A549 (cell line): ENCODE measurements at regions not wholly inside any gene's neighbourhood (a gene's known extent, or its start where the extent isn't known, plus 50 kb on each side); places are given as distances from the start of the nearest gene placed in this dataset.

ENCODE experiments used
- ATAC-seq, 2 experiments: fragments of 200-7000 bp in 1 of 2; fragments of >200 bp in 1 of 2; cut with Nextera tagmentation in 1 of 2; cut with Tn5 transposase in 1 of 2; 3 replicates each; pipeline versions ENCODE4 v1.8.0 to v1.9.1; 2018 to 2020; ENCODE audit warnings: mild to moderate bottlenecking in 1 of 2, moderate library complexity in 1 of 2
- CTCF ChIA-PET: fragments of 300-600 bp; sonication (Branson Sonifier 250); formaldehyde crosslinking; extraction: SDS; loops from one replicate; lab custom pipeline; 2021; ENCODE audit warnings: antibody characterized with exemption, inconsistent platforms; lab: Yijun Ruan, JAX
- POLR2A ChIA-PET: fragments of 350-600 bp; formaldehyde crosslinking; extraction: SDS; loops from one replicate; lab custom pipeline; 2021; ENCODE audit warnings: antibody characterized with exemption, inconsistent platforms; lab: Yijun Ruan, JAX
- DNase-seq, 2 experiments: peaks; one replicate each; pipeline versions ENCODE4 v3.0.0 to v3.0.0-alpha.2; 2011 to 2016; ENCODE audit warnings: low read depth in 1 of 2, low spot score in 1 of 2
- FAIRE-seq: peaks from 2 replicates; lab custom pipeline; 2011; peaks lifted over from hg19 to GRCh38; lab: Jason Lieb, UNC
- H3K27ac ChIP-seq, 2 experiments: fragments of >200 bp; sonication (Bioruptor Twin); formaldehyde crosslinking; 3 replicates each; pipeline ENCODE4 v1.5.1; 2016 to 2017
- H3K4me1 ChIP-seq: fragments of >200 bp; sonication (Bioruptor Twin); formaldehyde crosslinking; 3 replicates; pipeline ENCODE4 v1.6.1; 2016
- H3K4me2 ChIP-seq: fragments of >200 bp; sonication (Bioruptor Twin); formaldehyde crosslinking; 3 replicates; pipeline ENCODE4 v1.6.1; 2016
- H3K4me3 ChIP-seq: fragments of >200 bp; sonication (Bioruptor Twin); formaldehyde crosslinking; 3 replicates; pipeline ENCODE4 v1.5.1; 2016
- H3K9me3 ChIP-seq: fragments of >200 bp; sonication (Bioruptor Twin); formaldehyde crosslinking; 3 replicates; pipeline ENCODE4 v1.6.1; 2016
- CEBPB ChIP-seq, 2 experiments: fragments of >200 bp in 1 of 2; sonication (Bioruptor Twin) in 1 of 2; formaldehyde crosslinking in 1 of 2; IDR thresholded peaks; 2 replicates each; pipeline ENCODE4 v1.6.1; 2012 to 2016
- CTCF ChIP-seq: fragments of >200 bp; sonication (Bioruptor Twin); formaldehyde crosslinking; IDR thresholded peaks from 3 replicates; pipeline ENCODE4 v1.5.1; 2016
- EHF ChIP-seq: fragments of 250-450 bp; sonication (Bioruptor Pico); IDR thresholded peaks from 2 replicates; pipeline ENCODE4 v1.5.0; 2020; ENCODE audit warnings: mild to moderate bottlenecking
- EHMT2 ChIP-seq: fragments of 200-600 bp; sonication (generic); IDR thresholded peaks from 2 replicates; pipeline ENCODE4 v1.6.1; 2016; ENCODE audit warnings: antibody characterized with exemption, low read depth, mild to moderate bottlenecking, moderate library complexity
- EP300 ChIP-seq, 2 experiments: fragments of >200 bp; sonication (Bioruptor Twin); formaldehyde crosslinking; IDR thresholded peaks; 2 replicates in 1 of 2; 3 replicates in 1 of 2; pipeline ENCODE4 v1.6.1; 2016 to 2017
- ESRRA ChIP-seq: fragments of 150-350 bp; IDR thresholded peaks from 2 replicates; pipeline ENCODE4 v1.6.1; 2014; ENCODE audit warnings: mild to moderate bottlenecking, low read length, borderline replicate concordance
- FOSB ChIP-seq: fragments of 250-450 bp; sonication (Bioruptor Pico); IDR thresholded peaks from 2 replicates; pipeline ENCODE4 v1.5.0; 2020; ENCODE audit warnings: mild to moderate bottlenecking, moderate library complexity
- FOSL2 ChIP-seq, 2 experiments: fragments of 450-650 bp in 1 of 2; fragments of >200 bp in 1 of 2; sonication (Bioruptor Twin) in 1 of 2; formaldehyde crosslinking; IDR thresholded peaks; 2 replicates each; pipeline versions ENCODE4 v1.5.0 to v1.6.1; 2016 to 2020; ENCODE audit warnings: mild to moderate bottlenecking in 1 of 2, moderate library complexity in 1 of 2
- FOXS1 ChIP-seq: fragments of 250-450 bp; sonication (Bioruptor Pico); IDR thresholded peaks from 2 replicates; pipeline ENCODE4 v1.5.0; 2020; ENCODE audit warnings: mild to moderate bottlenecking, moderate library complexity
- HMGXB4 ChIP-seq: fragments of 250-450 bp; sonication (Bioruptor Pico); IDR thresholded peaks from 2 replicates; pipeline ENCODE4 v1.5.0; 2021; ENCODE audit warnings: mild to moderate bottlenecking, moderate library complexity, borderline replicate concordance
- HOXA7 ChIP-seq: fragments of 250-450 bp; sonication (Bioruptor Pico); IDR thresholded peaks from 2 replicates; pipeline ENCODE4 v1.5.0; 2020; ENCODE audit warnings: mild to moderate bottlenecking, moderate library complexity
- HOXB13 ChIP-seq: fragments of 250-450 bp; sonication (Bioruptor Pico); IDR thresholded peaks from 2 replicates; pipeline ENCODE4 v1.5.0; 2020; ENCODE audit warnings: low read depth, mild to moderate bottlenecking, moderate library complexity
- MAFK ChIP-seq: fragments of 450-650 bp; IDR thresholded peaks from 2 replicates; pipeline ENCODE4 v1.6.1; 2014; ENCODE audit not compliant: partially characterized antibody
- NFE2L2 ChIP-seq: fragments of 150-350 bp; conservative IDR thresholded peaks from 2 replicates; pipeline ENCODE4 v1.6.1; 2014; ENCODE audit warnings: low read length
- NR3C1 ChIP-seq: fragments of >200 bp; sonication (Bioruptor Twin); formaldehyde crosslinking; IDR thresholded peaks from 3 replicates; pipeline ENCODE4 v1.6.1; 2017
- PHF8 ChIP-seq: fragments of 200-600 bp; sonication (generic); IDR thresholded peaks from 2 replicates; pipeline ENCODE4 v1.6.1; 2016; ENCODE audit warnings: low read depth, mild to moderate bottlenecking, antibody characterized with exemption, moderate library complexity, borderline replicate concordance
- POLR2A ChIP-seq: IDR thresholded peaks from 2 replicates; pipeline ENCODE4 v1.6.1; 2012; ENCODE audit warnings: mild to moderate bottlenecking, low read length
- RARB ChIP-seq: fragments of 250-450 bp; sonication (Bioruptor Pico); IDR thresholded peaks from 2 replicates; pipeline ENCODE4 v1.8.0; 2021; ENCODE audit warnings: mild to moderate bottlenecking, moderate library complexity
- RFX5 ChIP-seq: fragments of 450-650 bp; IDR thresholded peaks from 2 replicates; pipeline ENCODE4 v1.7.1; 2014; ENCODE audit warnings: antibody characterized with exemption, mild to moderate bottlenecking, moderate library complexity
- ZFP36 ChIP-seq: fragments of 450-650 bp; IDR thresholded peaks from 2 replicates; pipeline ENCODE4 v1.6.1; 2014; ENCODE audit warnings: borderline replicate concordance; ENCODE audit not compliant: partially characterized antibody
- ZSCAN20 ChIP-seq: fragments of 250-450 bp; sonication (Bioruptor Pico); IDR thresholded peaks from 2 replicates; pipeline ENCODE4 v1.8.0; 2022; ENCODE audit warnings: mild to moderate bottlenecking, moderate library complexity
- WGBS: methylation state at CpG from one replicate; pipeline ENCODE4 v1.1.6; 2017; ENCODE audit errors: missing lambda C conversion rate; 5-methylcytosine and 5-hydroxymethylcytosine counted together

GRCh38 chr14:38394064-38394463 is 138.2 kb upstream of the CLEC14A start:
- no peak for TF ChIP-seq POLR2A
- no peak for TF ChIP-seq EHMT2
- TF ChIP-seq EP300 (IDR thresholded peaks at IDR 0.05): no peak
- no peak for TF ChIP-seq FOSB (CRISPR knock-in tag)
- no peak for TF ChIP-seq FOSL2 (IDR thresholded peaks at IDR 0.05)
- TF ChIP-seq FOSL2 (CRISPR knock-in tag; IDR thresholded peaks at IDR 0.05): no peak
- no peak for TF ChIP-seq ZSCAN20 (CRISPR knock-in tag)
- no peak for TF ChIP-seq HOXA7
- no peak for TF ChIP-seq RFX5
- TF ChIP-seq HMGXB4: no peak
- Histone ChIP-seq H3K9me3 (no peaks in the 10 kb centered on the region), H3K4me1 (no peaks in the 10 kb centered on the region), H3K4me2 (no peak overlapping the region), H3K27ac (no peak overlapping the region), H3K4me3 (no peak overlapping the region)
- ChIA-PET CTCF (no interaction called here), POLR2A (no interaction called here)
- ATAC-seq (no peak), DNase-seq (no peak), FAIRE-seq (no peak)
- WGBS: 5% methylated on average over 2 of the region's 2 CpGs

- ATAC-seq: no peak
- no peak overlapping the region for H3K4me2 ChIP-seq
- FAIRE-seq: no peak
- TF ChIP-seq MAFK: no peak
- no peak for TF ChIP-seq NR3C1
- no peak for TF ChIP-seq FOSB (CRISPR knock-in tag)
- TF ChIP-seq ZSCAN20 (CRISPR knock-in tag): no peak
- no peak for TF ChIP-seq FOXS1 (CRISPR knock-in tag)
- H3K4me3 ChIP-seq: no peak overlapping the region
- no peaks in the 10 kb centered on the region for H3K4me1 ChIP-seq
- no peak for DNase-seq
- no peak overlapping the region for H3K27ac ChIP-seq
- H3K9me3 ChIP-seq: no peaks in the 10 kb centered on the region
- CTCF ChIA-PET: no interaction called here
- POLR2A ChIA-PET: no interaction called here
Measured at GRCh38 chr14:38391334-38391733, 135.4 kb upstream of the CLEC14A start.

GRCh38 chr14:38389681-38390080 is 133.8 kb upstream of the CLEC14A start:
- H3K4me2 ChIP-seq: no peak overlapping the region
- H3K9me3 ChIP-seq: no peaks in the 10 kb centered on the region
- ChIA-PET CTCF (interaction anchor here (0.9 kb wide), 1 partner anchor 14 kb away, joined by 3 read pairs; no protein-coding TSS in a partner anchor), POLR2A (no interaction called here)
- DNase-seq (no peak), ATAC-seq (no peak), FAIRE-seq (no peak)
- H3K4me1 ChIP-seq: no peaks in the 10 kb centered on the region
- no peak overlapping the region for H3K27ac ChIP-seq
- no peak overlapping the region for H3K4me3 ChIP-seq
- TF ChIP-seq CEBPB (IDR thresholded peaks at IDR 0.05) (no peak), RARB (CRISPR knock-in tag) (no peak), ZFP36 (no peak), CTCF (no peak), HOXB13 (CRISPR knock-in tag) (no peak), ESRRA (no peak), EHF (CRISPR knock-in tag) (no peak), NFE2L2 (no peak), PHF8 (no peak), HMGXB4 (no peak)
- WGBS: 0% methylated on average over 1 of the region's 1 CpG
